ENCODE measurements at regions not wholly inside any gene's neighbourhood (a gene's known extent, or its start where the extent isn't known, plus 50 kb on each side); places are given as distances from the start of the nearest gene placed in this dataset.

DNA sequence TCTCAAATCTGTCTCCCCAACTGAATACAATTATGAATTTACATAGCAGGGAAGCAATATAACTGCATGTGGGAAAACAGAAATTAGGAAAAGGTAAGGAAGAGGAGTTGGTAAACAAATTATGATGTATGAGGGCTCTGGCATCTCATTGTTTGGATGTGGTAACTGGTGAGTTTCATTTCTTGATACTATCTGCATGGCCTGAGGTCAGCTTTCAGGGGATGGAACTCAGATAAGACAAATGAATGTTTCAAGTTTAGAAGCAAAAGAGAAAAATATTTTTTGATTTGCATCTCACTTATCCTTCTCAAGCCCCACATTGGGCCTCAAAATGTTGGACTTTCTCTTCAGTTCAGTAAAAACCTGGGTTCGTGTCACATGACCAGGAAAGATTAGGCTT lies 302.2 kb upstream of the GJE1 start:
- TF ChIP-seq, protein P1, sequence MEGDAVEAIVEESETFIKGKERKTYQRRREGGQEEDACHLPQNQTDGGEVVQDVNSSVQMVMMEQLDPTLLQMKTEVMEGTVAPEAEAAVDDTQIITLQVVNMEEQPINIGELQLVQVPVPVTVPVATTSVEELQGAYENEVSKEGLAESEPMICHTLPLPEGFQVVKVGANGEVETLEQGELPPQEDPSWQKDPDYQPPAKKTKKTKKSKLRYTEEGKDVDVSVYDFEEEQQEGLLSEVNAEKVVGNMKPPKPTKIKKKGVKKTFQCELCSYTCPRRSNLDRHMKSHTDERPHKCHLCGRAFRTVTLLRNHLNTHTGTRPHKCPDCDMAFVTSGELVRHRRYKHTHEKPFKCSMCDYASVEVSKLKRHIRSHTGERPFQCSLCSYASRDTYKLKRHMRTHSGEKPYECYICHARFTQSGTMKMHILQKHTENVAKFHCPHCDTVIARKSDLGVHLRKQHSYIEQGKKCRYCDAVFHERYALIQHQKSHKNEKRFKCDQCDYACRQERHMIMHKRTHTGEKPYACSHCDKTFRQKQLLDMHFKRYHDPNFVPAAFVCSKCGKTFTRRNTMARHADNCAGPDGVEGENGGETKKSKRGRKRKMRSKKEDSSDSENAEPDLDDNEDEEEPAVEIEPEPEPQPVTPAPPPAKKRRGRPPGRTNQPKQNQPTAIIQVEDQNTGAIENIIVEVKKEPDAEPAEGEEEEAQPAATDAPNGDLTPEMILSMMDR (IDR thresholded peaks at IDR 0.05; ENCODE audit: poor library complexity), result no peak
- no peak for TF ChIP-seq EZH2 (IDR thresholded peaks at IDR 0.05; ENCODE audit: borderline replicate concordance)

Data from hepatocyte (in vitro differentiated cells).